ENCODE measurements at regions not wholly inside any gene's neighbourhood (a gene's known extent, or its start where the extent isn't known, plus 50 kb on each side); places are given as distances from the start of the nearest gene placed in this dataset.

GRCh38 chr11:129324533-129325175, 51.0 kb upstream of the BARX2 start:
- Histone ChIP-seq H3K9me3 (ENCODE audit: control insufficient read depth, insufficient read depth, low read depth, low read length) (no peaks in the 10 kb centered on the region), H3K36me3 (ENCODE audit: control insufficient read depth, insufficient read depth, low read length) (no peaks in the 10 kb centered on the region), H3K27ac (ENCODE audit: low read depth, low read length) (no peak overlapping the region), H3K9ac (ENCODE audit: low read length) (no peak overlapping the region), H3K4me3 (ENCODE audit: low read depth, low read length) (no peak overlapping the region), H3K4me1 (ENCODE audit: control insufficient read depth, insufficient read depth, low read length) (peaks cover 22% of the 10 kb centered on the region), H3K27me3 (ENCODE audit: control insufficient read depth, insufficient read depth, low read length) (no peaks in the 10 kb centered on the region)

GRCh38 chr11:129323896-129324502, 51.6 kb upstream of the BARX2 start:
- Histone ChIP-seq H3K27me3 (ENCODE audit: control insufficient read depth, insufficient read depth, low read length) (no peaks in the 10 kb centered on the region), H3K4me3 (ENCODE audit: low read depth, low read length) (no peak overlapping the region), H3K4me1 (ENCODE audit: control insufficient read depth, insufficient read depth, low read length) (peaks cover 28% of the 10 kb centered on the region), H3K9ac (ENCODE audit: low read length) (no peak overlapping the region), H3K36me3 (ENCODE audit: control insufficient read depth, insufficient read depth, low read length) (no peaks in the 10 kb centered on the region), H3K27ac (ENCODE audit: low read depth, low read length) (no peak overlapping the region), H3K9me3 (ENCODE audit: control insufficient read depth, insufficient read depth, low read depth, low read length) (no peaks in the 10 kb centered on the region)

- H3K36me3 ChIP-seq (ENCODE audit: control insufficient read depth, insufficient read depth, low read length): no peaks in the 10 kb centered on the region
- H3K9me3 ChIP-seq (ENCODE audit: control insufficient read depth, insufficient read depth, low read depth, low read length): no peaks in the 10 kb centered on the region
- H3K4me1 ChIP-seq (ENCODE audit: control insufficient read depth, insufficient read depth, low read length): peaks cover 33% of the 10 kb centered on the region
- H3K27ac ChIP-seq (ENCODE audit: low read depth, low read length): no peak overlapping the region
- H3K4me3 ChIP-seq (ENCODE audit: low read depth, low read length): no peak overlapping the region
- H3K27me3 ChIP-seq (ENCODE audit: control insufficient read depth, insufficient read depth, low read length): no peaks in the 10 kb centered on the region
- no peak overlapping the region for H3K9ac ChIP-seq (ENCODE audit: low read length)
Observed at GRCh38 chr11:129322941-129323340, 52.7 kb upstream of the BARX2 start.

- Histone ChIP-seq H3K27me3 (ENCODE audit: control insufficient read depth, insufficient read depth, low read length) (no peaks in the 10 kb centered on the region), H3K9me3 (ENCODE audit: control insufficient read depth, insufficient read depth, low read depth, low read length) (no peaks in the 10 kb centered on the region), H3K27ac (ENCODE audit: low read depth, low read length) (no peak overlapping the region), H3K4me3 (ENCODE audit: low read depth, low read length) (no peak overlapping the region), H3K9ac (ENCODE audit: low read length) (no peak overlapping the region), H3K36me3 (ENCODE audit: control insufficient read depth, insufficient read depth, low read length) (no peaks in the 10 kb centered on the region), H3K4me1 (ENCODE audit: control insufficient read depth, insufficient read depth, low read length) (peaks cover 38% of the 10 kb centered on the region)
Observed at GRCh38 chr11:129321076-129321475, 54.6 kb upstream of the BARX2 start.

- Histone ChIP-seq H3K27ac (ENCODE audit: low read depth, low read length) (no peak overlapping the region), H3K27me3 (ENCODE audit: control insufficient read depth, insufficient read depth, low read length) (no peaks in the 10 kb centered on the region), H3K4me1 (ENCODE audit: control insufficient read depth, insufficient read depth, low read length) (peaks cover 44% of the 10 kb centered on the region), H3K4me3 (ENCODE audit: low read depth, low read length) (no peak overlapping the region), H3K36me3 (ENCODE audit: control insufficient read depth, insufficient read depth, low read length) (no peaks in the 10 kb centered on the region), H3K9ac (ENCODE audit: low read length) (no peak overlapping the region), H3K9me3 (ENCODE audit: control insufficient read depth, insufficient read depth, low read depth, low read length) (no peaks in the 10 kb centered on the region)
Observed at GRCh38 chr11:129320494-129320893, 55.2 kb upstream of the BARX2 start.

GRCh38 chr11:129319751-129320150, 55.9 kb upstream of the BARX2 start:
- no peaks in the 10 kb centered on the region for H3K27me3 ChIP-seq (ENCODE audit: control insufficient read depth, insufficient read depth, low read length)
- H3K9ac ChIP-seq (ENCODE audit: low read length): no peak overlapping the region
- no peak overlapping the region for H3K27ac ChIP-seq (ENCODE audit: low read depth, low read length)

GRCh38 chr11:129319201-129319600, 56.4 kb upstream of the BARX2 start:
- H3K27me3 ChIP-seq (ENCODE audit: control insufficient read depth, insufficient read depth, low read length): no peaks in the 10 kb centered on the region
- H3K4me3 ChIP-seq (ENCODE audit: low read depth, low read length): no peak overlapping the region
- no peak overlapping the region for H3K9ac ChIP-seq (ENCODE audit: low read length)
- no peak overlapping the region for H3K27ac ChIP-seq (ENCODE audit: low read depth, low read length)
- H3K4me1 ChIP-seq (ENCODE audit: control insufficient read depth, insufficient read depth, low read length): peaks cover 40% of the 10 kb centered on the region
- no peaks in the 10 kb centered on the region for H3K36me3 ChIP-seq (ENCODE audit: control insufficient read depth, insufficient read depth, low read length)
- H3K9me3 ChIP-seq (ENCODE audit: control insufficient read depth, insufficient read depth, low read depth, low read length): no peaks in the 10 kb centered on the region

More at GRCh38 chr11:129319751-129320150, 55.9 kb upstream of the BARX2 start:
- H3K4me1 ChIP-seq (ENCODE audit: control insufficient read depth, insufficient read depth, low read length): peaks cover 45% of the 10 kb centered on the region
- no peak overlapping the region for H3K4me3 ChIP-seq (ENCODE audit: low read depth, low read length)
- H3K36me3 ChIP-seq (ENCODE audit: control insufficient read depth, insufficient read depth, low read length): no peaks in the 10 kb centered on the region
- no peaks in the 10 kb centered on the region for H3K9me3 ChIP-seq (ENCODE audit: control insufficient read depth, insufficient read depth, low read depth, low read length)

GRCh38 chr11:129317571-129317970, 58.1 kb upstream of the BARX2 start:
- no peak overlapping the region for H3K4me3 ChIP-seq (ENCODE audit: low read depth, low read length)
- peaks cover 50% of the 10 kb centered on the region for H3K4me1 ChIP-seq (ENCODE audit: control insufficient read depth, insufficient read depth, low read length)
- no peak overlapping the region for H3K27ac ChIP-seq (ENCODE audit: low read depth, low read length)
- no peaks in the 10 kb centered on the region for H3K27me3 ChIP-seq (ENCODE audit: control insufficient read depth, insufficient read depth, low read length)
- no peaks in the 10 kb centered on the region for H3K36me3 ChIP-seq (ENCODE audit: control insufficient read depth, insufficient read depth, low read length)
- no peaks in the 10 kb centered on the region for H3K9me3 ChIP-seq (ENCODE audit: control insufficient read depth, insufficient read depth, low read depth, low read length)
- H3K9ac ChIP-seq (ENCODE audit: low read length): no peak overlapping the region

- Histone ChIP-seq H3K36me3 (ENCODE audit: control insufficient read depth, insufficient read depth, low read length) (no peaks in the 10 kb centered on the region), H3K9me3 (ENCODE audit: control insufficient read depth, insufficient read depth, low read depth, low read length) (no peaks in the 10 kb centered on the region), H3K4me3 (ENCODE audit: low read depth, low read length) (no peak overlapping the region), H3K9ac (ENCODE audit: low read length) (no peak overlapping the region), H3K4me1 (ENCODE audit: control insufficient read depth, insufficient read depth, low read length) (peaks cover 51% of the 10 kb centered on the region), H3K27ac (ENCODE audit: low read depth, low read length) (no peak overlapping the region), H3K27me3 (ENCODE audit: control insufficient read depth, insufficient read depth, low read length) (no peaks in the 10 kb centered on the region)
Observed at GRCh38 chr11:129316781-129317180, 58.9 kb upstream of the BARX2 start.

- Histone ChIP-seq H3K36me3 (ENCODE audit: control insufficient read depth, insufficient read depth, low read length) (no peaks in the 10 kb centered on the region), H3K4me3 (ENCODE audit: low read depth, low read length) (no peak overlapping the region), H3K4me1 (ENCODE audit: control insufficient read depth, insufficient read depth, low read length) (peaks cover 51% of the 10 kb centered on the region), H3K9me3 (ENCODE audit: control insufficient read depth, insufficient read depth, low read depth, low read length) (no peaks in the 10 kb centered on the region; the same call in 1 of the 2 replicates), H3K9ac (ENCODE audit: low read length) (no peak overlapping the region), H3K27ac (ENCODE audit: low read depth, low read length) (no peak overlapping the region), H3K27me3 (ENCODE audit: control insufficient read depth, insufficient read depth, low read length) (no peaks in the 10 kb centered on the region)
Observed at GRCh38 chr11:129315781-129316579, 59.7 kb upstream of the BARX2 start.

- Histone ChIP-seq H3K36me3 (ENCODE audit: control insufficient read depth, insufficient read depth, low read length) (no peaks in the 10 kb centered on the region), H3K27ac (ENCODE audit: low read depth, low read length) (no peak overlapping the region), H3K27me3 (ENCODE audit: control insufficient read depth, insufficient read depth, low read length) (no peaks in the 10 kb centered on the region), H3K4me3 (ENCODE audit: low read depth, low read length) (no peak overlapping the region), H3K4me1 (ENCODE audit: control insufficient read depth, insufficient read depth, low read length) (peaks cover 36% of the 10 kb centered on the region), H3K9ac (ENCODE audit: low read length) (no peak overlapping the region), H3K9me3 (ENCODE audit: control insufficient read depth, insufficient read depth, low read depth, low read length) (no peaks in the 10 kb centered on the region; the same call in 1 of the 2 replicates)
Observed at GRCh38 chr11:129314371-129314770, 61.3 kb upstream of the BARX2 start.
